HCT116 (cell line): ENCODE measurements at regions not wholly inside any gene's neighbourhood (a gene's known extent, or its start where the extent isn't known, plus 50 kb on each side); places are given as distances from the start of the nearest gene placed in this dataset.

Source experiments
- ATAC-seq: fragments of 200-7000 bp; cut with Tn5 transposase; 2 replicates; pipeline ENCODE4 v1.9.1; 2020; ENCODE audit warnings: mild to moderate bottlenecking, moderate library complexity
- BruUV-seq: library from RNA; stranded (reverse); fragments of 400-500 nt; replicated peaks from 2 replicates; lab custom pipeline; 2021; lab: Mats Ljungman, UMichigan
- CTCF ChIA-PET: fragments of 300-600 bp; sonication (Branson Sonifier 250); formaldehyde crosslinking; loops from one replicate; lab custom pipeline; 2021; ENCODE audit warnings: antibody characterized with exemption; lab: Charles Lee
- POLR2A ChIA-PET: fragments of 300-600, 350-600 bp; sonication (Branson Sonifier 250); formaldehyde crosslinking; loops from one replicate; lab custom pipeline; 2021; ENCODE audit warnings: antibody characterized with exemption; lab: Charles Lee
- RAD21 ChIA-PET, 2 experiments: fragments of 300-600 bp; sonication (Branson Sonifier 250); formaldehyde crosslinking; loops; one replicate each; lab custom pipeline; 2023; ENCODE audit warnings: low total read pairs in 2 of 2; ENCODE audit not compliant: uncharacterized antibody in 2 of 2, unreplicated experiment in 2 of 2, low non-redundant PET in 1 of 2; lab: Charles Lee
- DNase-seq: peaks from one replicate; pipeline ENCODE4 v3.0.0-alpha.2; 2010; ENCODE audit warnings: low read depth, low spot score
- H2AFZ ChIP-seq: fragments of 200-600 bp; shearing (Covaris generic), sonication (generic); 2 replicates; pipeline ENCODE4 v1.6.1; 2017; ENCODE audit warnings: low read depth, mixed run types, mixed read lengths, antibody characterized with exemption, low read length; ENCODE audit not compliant: poor library complexity, severe bottlenecking
- H3K27ac ChIP-seq: 2 replicates; pipeline ENCODE4 v1.5.1; 2012; ENCODE audit warnings: low read depth, low read length
- H3K27me3 ChIP-seq: fragments of 200-600 bp; sonication (generic); 2 replicates; pipeline ENCODE4 v1.6.1; 2016; ENCODE audit warnings: mixed run types, low read length, mixed read lengths; ENCODE audit not compliant: insufficient read depth
- H3K36me3 ChIP-seq, 2 experiments: fragments of 200-500 bp in 1 of 2; fragments of 200-600 bp in 1 of 2; sonication (Bioruptor generic) in 1 of 2; sonication (generic) in 1 of 2; 2 replicates each; pipeline versions ENCODE4 v1.5.1 to v1.6.1; 2014 to 2016; ENCODE audit warnings: low read length in 2 of 2, inconsistent platforms in 1 of 2, mixed read lengths in 1 of 2, mixed run types in 1 of 2; ENCODE audit not compliant: insufficient read depth in 2 of 2, control insufficient read depth in 1 of 2
- H3K4me1 ChIP-seq, 2 experiments: fragments of 200-600 bp in 1 of 2; sonication (generic) in 1 of 2; 2 replicates each; pipeline versions ENCODE4 v1.5.1 to v1.6.1; 2012 to 2017; ENCODE audit warnings: low read length in 2 of 2, inconsistent platforms in 1 of 2, mild to moderate bottlenecking in 1 of 2, mixed read lengths in 1 of 2, mixed run types in 1 of 2, moderate library complexity in 1 of 2; ENCODE audit not compliant: insufficient read depth in 2 of 2, control insufficient read depth in 1 of 2
- H3K4me2 ChIP-seq: fragments of 200-600 bp; sonication (generic); 2 replicates; pipeline ENCODE4 v1.6.1; 2017; ENCODE audit warnings: mixed run types, low read length, mixed read lengths
- H3K4me3 ChIP-seq, 2 experiments: fragments of 200-600 bp in 1 of 2; sonication (generic) in 1 of 2; replicated peaks in 1 of 2; 2 replicates each; pipeline ENCODE4 v1.5.1; 2011 to 2016; ENCODE audit warnings: low read length in 2 of 2, control low read depth in 1 of 2, low read depth in 1 of 2, mild to moderate bottlenecking in 1 of 2, mixed read lengths in 1 of 2, mixed run types in 1 of 2
- H3K79me2 ChIP-seq: fragments of 200-600 bp; sonication (generic); 2 replicates; pipeline ENCODE4 v1.6.1; 2017; ENCODE audit warnings: mild to moderate bottlenecking, mixed run types, low read length, moderate library complexity, mixed read lengths; ENCODE audit not compliant: insufficient read depth
- H3K9ac ChIP-seq: fragments of 200-600 bp; sonication (generic); 2 replicates; pipeline ENCODE4 v1.6.1; 2016; ENCODE audit warnings: low read length, mixed read lengths
- H3K9me2 ChIP-seq: fragments of 200-600 bp; sonication (generic), shearing (Covaris generic); 2 replicates; pipeline ENCODE4 v1.6.1; 2017; ENCODE audit warnings: mixed run types, mild to moderate bottlenecking, moderate library complexity; ENCODE audit not compliant: insufficient read depth
- H3K9me3 ChIP-seq, 2 experiments: fragments of 200-500 bp in 1 of 2; fragments of 200-600 bp in 1 of 2; sonication (Bioruptor generic) in 1 of 2; sonication (generic) in 1 of 2; 2 replicates each; pipeline ENCODE4 v1.6.1; 2014 to 2017; ENCODE audit warnings: low read length in 2 of 2, mixed read lengths in 2 of 2, inconsistent platforms in 1 of 2, low read depth in 1 of 2, mild to moderate bottlenecking in 1 of 2, mixed run types in 1 of 2, moderate library complexity in 1 of 2; ENCODE audit not compliant: control insufficient read depth in 1 of 2, insufficient read depth in 1 of 2
- H4K20me1 ChIP-seq: fragments of 200-600 bp; sonication (generic), shearing (Covaris generic); 2 replicates; pipeline ENCODE4 v1.6.1; 2017; ENCODE audit warnings: mixed run types, mild to moderate bottlenecking, moderate library complexity; ENCODE audit not compliant: insufficient read depth
- EZH2 ChIP-seq: fragments of 200-600 bp; sonication (generic); IDR thresholded peaks from 2 replicates; pipeline ENCODE4 v1.6.1; 2017; ENCODE audit warnings: antibody characterized with exemption, mixed run types
- EZH2phosphoT487 ChIP-seq: fragments of 200-600 bp; IDR thresholded peaks from 2 replicates; pipeline ENCODE4 v1.6.1; 2018; ENCODE audit warnings: antibody characterized with exemption, borderline replicate concordance
- JUND ChIP-seq: IDR thresholded peaks from 2 replicates; pipeline ENCODE4 v1.6.1; 2012
- POLR2A ChIP-seq: IDR thresholded peaks from 2 replicates; pipeline ENCODE4 v1.7.0; 2011; ENCODE audit warnings: borderline replicate concordance; ENCODE audit not compliant: insufficient read depth, insufficient read length; ENCODE audit errors: extremely low read depth
- POLR2AphosphoS5 ChIP-seq: IDR thresholded peaks from 2 replicates; pipeline ENCODE4 v1.6.1; 2011; ENCODE audit warnings: mild to moderate bottlenecking, low read depth, low read length, moderate library complexity
- YY1 ChIP-seq: IDR thresholded peaks from 2 replicates; pipeline ENCODE4 v1.6.1; 2011; ENCODE audit warnings: low read length, low read depth, moderate library complexity, mild to moderate bottlenecking; ENCODE audit not compliant: insufficient replicate concordance; ENCODE audit errors: extremely low read depth
- ZFX ChIP-seq: fragments of 450-650 bp; IDR thresholded peaks from 2 replicates; pipeline ENCODE4 v1.6.1; 2017
- ZNF274 ChIP-seq: fragments of 200-500 bp; sonication (Bioruptor generic); IDR thresholded peaks from 2 replicates; pipeline ENCODE4 v1.6.1; 2014; ENCODE audit warnings: mild to moderate bottlenecking, low read depth, low read length, inconsistent platforms
- intact Hi-C: fragments of 100-400 bp; cut with micrococcal nuclease; formaldehyde crosslinking; loops from 2 replicates; pipeline ENCODE4 v1.10.0; 2022
- TF ChIP-seq, protein P1 (sequence below): IDR thresholded peaks from 2 replicates; pipeline ENCODE4 v1.6.1; 2012; ENCODE audit warnings: low read depth
- TF ChIP-seq, protein P2 (sequence below): IDR thresholded peaks from 2 replicates; pipeline ENCODE4 v1.6.1; 2012

DNA sequence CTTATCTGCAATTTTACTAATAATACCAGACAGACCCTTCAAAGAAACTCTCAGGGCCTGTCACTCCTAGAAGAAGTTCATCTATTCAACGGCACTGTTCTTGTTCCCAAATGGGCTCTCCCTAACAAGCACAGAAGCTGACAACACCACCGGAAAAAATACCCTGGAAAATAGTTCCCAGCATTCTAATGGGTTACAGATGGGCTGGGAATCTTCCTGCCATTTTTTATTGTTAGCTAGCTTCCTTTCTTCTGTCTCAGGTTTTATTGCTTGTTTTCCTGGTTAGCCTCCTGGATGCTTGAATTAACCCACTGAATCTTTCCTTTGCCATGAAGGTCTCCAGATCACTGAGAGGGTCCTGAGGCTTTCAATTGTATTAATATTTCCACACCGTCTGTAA is 689.8 kb upstream of the NRP1 start:
- no peak for DNase-seq
- Histone ChIP-seq H3K79me2 (no peaks in the 10 kb centered on the region), H2AFZ (no peak overlapping the region), H3K4me1 (no peaks in the 10 kb centered on the region), H3K27ac (no peak overlapping the region), H3K4me3 (no peak overlapping the region), H3K36me3 (no peaks in the 10 kb centered on the region), H3K4me2 (no peak overlapping the region), H3K9ac (no peak overlapping the region), H3K9me3 (no peaks in the 10 kb centered on the region), H3K9me2 (no peaks in the 10 kb centered on the region), H4K20me1 (no peaks in the 10 kb centered on the region), H3K27me3 (no peaks in the 10 kb centered on the region)
- no peak for ATAC-seq
- intact Hi-C loops = no loop called here
- TF ChIP-seq EZH2 (no peak), ZFX (no peak), JUND (no peak), POLR2A (no peak), EZH2phosphoT487 (no peak), POLR2AphosphoS5 (no peak), ZNF274 (no peak), YY1 (no peak)
- TF ChIP-seq, protein P1, sequence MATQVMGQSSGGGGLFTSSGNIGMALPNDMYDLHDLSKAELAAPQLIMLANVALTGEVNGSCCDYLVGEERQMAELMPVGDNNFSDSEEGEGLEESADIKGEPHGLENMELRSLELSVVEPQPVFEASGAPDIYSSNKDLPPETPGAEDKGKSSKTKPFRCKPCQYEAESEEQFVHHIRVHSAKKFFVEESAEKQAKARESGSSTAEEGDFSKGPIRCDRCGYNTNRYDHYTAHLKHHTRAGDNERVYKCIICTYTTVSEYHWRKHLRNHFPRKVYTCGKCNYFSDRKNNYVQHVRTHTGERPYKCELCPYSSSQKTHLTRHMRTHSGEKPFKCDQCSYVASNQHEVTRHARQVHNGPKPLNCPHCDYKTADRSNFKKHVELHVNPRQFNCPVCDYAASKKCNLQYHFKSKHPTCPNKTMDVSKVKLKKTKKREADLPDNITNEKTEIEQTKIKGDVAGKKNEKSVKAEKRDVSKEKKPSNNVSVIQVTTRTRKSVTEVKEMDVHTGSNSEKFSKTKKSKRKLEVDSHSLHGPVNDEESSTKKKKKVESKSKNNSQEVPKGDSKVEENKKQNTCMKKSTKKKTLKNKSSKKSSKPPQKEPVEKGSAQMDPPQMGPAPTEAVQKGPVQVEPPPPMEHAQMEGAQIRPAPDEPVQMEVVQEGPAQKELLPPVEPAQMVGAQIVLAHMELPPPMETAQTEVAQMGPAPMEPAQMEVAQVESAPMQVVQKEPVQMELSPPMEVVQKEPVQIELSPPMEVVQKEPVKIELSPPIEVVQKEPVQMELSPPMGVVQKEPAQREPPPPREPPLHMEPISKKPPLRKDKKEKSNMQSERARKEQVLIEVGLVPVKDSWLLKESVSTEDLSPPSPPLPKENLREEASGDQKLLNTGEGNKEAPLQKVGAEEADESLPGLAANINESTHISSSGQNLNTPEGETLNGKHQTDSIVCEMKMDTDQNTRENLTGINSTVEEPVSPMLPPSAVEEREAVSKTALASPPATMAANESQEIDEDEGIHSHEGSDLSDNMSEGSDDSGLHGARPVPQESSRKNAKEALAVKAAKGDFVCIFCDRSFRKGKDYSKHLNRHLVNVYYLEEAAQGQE = no peak
- TF ChIP-seq, protein P2, sequence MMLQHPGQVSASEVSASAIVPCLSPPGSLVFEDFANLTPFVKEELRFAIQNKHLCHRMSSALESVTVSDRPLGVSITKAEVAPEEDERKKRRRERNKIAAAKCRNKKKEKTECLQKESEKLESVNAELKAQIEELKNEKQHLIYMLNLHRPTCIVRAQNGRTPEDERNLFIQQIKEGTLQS = no peak
- POLR2A ChIA-PET = no interaction called here
- CTCF ChIA-PET = no interaction called here
- RAD21 ChIA-PET = no interaction called here
- BruUV-seq = no TSS peak
